Non-pigmented ciliary epithelial cell (primary cell): ENCODE measurements at regions not wholly inside any gene's neighbourhood (a gene's known extent, or its start where the extent isn't known, plus 50 kb on each side); places are given as distances from the start of the nearest gene placed in this dataset.

ENCODE experiments used
- DNase-seq: peaks from one replicate; pipeline ENCODE4 v3.0.0-alpha.2; 2010; ENCODE audit warnings: low read depth

DNA sequence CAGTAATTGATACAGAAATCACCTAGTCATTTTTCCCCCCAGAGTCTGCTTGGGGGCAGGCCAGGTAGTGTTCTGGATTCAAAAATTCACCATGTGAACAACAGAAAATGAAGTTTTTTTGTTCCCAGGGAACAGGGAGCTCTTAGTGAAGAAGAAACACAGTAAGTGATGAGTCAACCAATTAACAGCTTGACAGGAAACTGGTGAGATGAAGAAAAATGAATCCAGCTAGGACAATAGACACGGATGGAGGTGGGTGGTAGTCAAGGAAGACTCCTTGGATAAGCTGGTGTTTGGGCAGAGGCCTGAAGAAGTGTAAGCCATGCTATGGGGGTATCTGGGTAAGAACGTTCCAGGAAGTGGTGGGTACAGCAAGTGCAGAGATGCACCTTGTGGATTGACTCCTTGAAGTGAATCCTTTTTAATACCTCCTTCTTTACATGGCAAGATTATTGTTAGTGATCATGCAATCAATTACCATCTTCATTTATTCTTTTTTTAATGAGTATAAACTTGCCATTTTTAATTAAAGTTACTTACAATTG, 339.9 kb upstream of the RGMA start:
- DNase-seq: no peak

- DNase-seq: no peak
These were observed 339.1 kb upstream of the RGMA start for GRCh38 chr15:93428150-93428549.

DNA sequence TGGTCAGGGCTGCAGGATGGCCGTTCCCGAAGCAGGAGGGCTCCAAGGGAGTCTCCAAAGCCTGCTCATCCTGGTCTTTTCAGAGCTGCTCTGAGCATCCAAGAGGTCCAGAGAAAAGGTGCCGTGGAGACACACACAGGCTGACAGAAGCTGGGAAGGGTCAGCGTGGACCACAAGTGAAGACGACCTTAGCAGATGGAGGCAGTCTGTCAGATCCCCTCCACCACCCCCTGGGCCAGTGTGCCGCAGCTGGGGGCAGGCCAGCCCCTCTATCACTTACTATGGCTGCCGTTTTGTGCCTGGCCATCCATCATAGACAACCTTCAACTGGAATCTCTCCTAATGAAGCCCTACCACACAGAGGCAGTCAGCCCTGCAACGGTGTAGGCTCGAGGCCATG, 335.1 kb upstream of the RGMA start:
- no peak for DNase-seq

DNA sequence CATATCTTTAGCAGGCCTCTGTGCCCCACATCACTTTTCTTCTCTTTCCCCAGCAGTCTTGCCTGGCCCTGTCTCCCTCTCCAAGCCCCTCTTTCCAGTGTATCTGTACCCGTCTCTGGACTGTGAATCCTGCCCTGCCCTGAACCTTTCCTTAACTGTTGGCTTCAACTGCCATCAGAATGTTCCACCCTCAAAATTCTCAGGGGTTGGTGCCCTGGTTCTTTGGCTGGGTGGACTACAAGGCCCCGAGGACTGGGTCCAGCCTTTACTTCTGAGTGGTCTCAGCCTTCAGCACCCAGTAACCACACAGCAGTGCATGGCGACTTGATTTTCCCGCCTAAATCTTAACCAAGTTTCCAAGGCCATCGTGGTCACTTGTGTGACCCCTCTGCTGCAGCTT, 333.5 kb upstream of the RGMA start:
- DNase-seq: no peak

DNA sequence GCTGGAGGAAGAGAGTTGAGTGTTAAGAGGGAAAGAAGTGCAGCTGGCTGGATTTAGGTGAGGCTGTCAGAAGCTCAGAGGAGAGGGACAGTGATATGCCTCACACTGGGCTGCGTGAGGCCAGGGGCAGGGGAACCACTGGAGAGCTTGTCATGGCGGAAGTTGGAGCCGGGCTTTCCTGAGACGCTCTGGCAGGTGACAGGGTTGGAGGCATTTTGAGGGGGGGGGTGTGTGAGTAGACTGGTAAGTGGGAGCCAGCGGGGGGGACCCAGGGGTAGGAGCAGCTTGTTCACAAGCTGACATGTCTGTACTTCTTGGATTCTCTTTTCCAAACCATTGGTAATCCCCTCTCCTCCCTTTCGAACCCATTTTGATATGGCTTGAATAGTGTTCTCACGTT, 331.5 kb upstream of the RGMA start:
- no peak for DNase-seq

DNA sequence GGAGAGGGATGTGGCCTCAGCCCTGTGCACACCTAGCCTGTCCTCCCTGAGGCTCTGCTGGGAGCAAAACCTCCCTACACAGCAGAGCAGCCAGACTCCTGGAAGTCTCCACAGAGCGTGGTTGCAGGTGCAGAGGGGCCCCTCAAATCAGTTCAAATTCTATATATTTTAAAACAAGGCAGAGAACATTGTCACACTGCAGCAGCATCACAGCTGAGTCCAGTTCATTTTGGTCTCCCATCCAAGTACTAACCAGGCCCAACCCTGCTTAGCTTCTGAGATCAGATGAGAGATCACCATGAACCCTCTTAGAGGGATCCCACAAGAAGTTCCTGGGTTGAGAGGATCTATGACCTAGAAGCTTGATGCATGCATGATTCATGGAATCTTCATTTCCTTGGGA, 331.0 kb upstream of the RGMA start:
- DNase-seq: no peak

DNA sequence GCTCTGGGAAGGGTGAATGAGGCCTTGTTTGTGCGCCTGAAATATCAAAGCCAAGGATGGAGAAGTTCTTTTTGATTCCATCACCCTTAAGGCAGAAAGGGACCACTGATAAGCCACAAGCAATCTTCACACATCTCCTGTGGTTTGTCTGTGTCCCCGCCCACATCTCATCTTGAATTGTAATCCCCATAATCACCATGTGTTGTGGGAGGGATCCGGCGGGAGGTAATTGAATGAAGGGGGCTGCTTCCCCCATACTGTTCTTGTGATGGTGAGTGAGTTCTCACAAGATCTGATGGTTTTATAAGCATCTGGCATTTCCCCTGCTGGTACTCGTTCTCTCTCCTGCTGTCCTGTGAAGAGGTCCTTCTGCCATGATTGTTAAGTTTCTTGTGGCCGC, 329.6 kb upstream of the RGMA start:
- DNase-seq: no peak

DNA sequence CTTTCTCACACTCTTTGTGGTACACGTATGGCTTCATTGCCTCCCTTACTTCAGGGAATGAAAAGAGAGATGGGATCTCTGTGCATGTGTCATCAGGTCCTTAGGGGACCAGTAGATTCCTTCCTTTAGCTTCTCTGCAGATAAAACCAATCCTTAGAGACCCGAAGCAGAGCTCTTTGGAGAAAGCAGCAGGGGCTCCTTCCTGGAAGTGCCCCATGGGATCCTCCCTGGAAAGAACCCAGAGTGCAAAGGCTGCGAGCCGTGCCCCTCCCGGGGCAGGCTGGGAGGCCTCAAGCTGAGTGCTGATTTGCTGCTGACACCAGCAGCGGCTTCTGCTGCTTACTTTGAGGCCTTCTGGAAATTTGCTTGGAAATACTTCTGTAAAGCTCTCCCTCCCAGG, 328.6 kb upstream of the RGMA start:
- no peak for DNase-seq

- no peak for DNase-seq
These were observed 328.1 kb upstream of the RGMA start for GRCh38 chr15:93417156-93417555.

- DNase-seq: no peak
These were observed 326.6 kb upstream of the RGMA start for GRCh38 chr15:93415576-93415975.

DNA sequence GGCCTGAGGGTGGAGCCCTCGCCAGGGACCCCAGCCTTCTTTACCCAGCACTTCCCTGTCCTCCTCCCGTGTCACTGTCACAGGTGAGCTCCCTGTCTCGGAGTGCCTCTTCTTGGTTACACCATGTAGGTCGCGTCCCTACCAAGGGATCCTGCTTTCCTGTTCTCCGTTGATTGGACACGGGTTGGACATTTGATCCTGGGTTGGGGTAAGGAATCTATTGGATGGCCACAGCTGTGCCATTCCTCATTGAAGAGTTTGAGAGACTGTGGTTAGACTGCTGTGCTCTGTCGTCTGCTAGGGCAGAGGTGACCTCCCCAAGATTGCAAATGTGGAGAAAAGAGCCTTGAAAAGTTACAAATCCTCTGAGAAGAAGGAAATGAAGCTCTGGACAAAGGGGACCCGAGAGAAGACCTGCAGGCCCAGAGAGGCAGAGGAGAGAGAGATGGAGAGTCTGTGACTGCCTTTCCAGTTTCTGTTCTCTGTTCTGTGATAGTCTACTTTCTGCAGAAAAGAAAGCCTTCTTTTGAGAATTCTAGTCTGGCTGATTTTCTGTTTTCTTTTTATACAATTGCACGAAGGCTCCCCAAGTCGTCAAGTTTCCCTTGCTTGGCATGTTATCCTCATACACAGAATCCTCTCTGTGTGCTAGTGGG, 325.7 kb upstream of the RGMA start:
- no peak for DNase-seq

- DNase-seq: no peak
These were observed 324.7 kb upstream of the RGMA start for GRCh38 chr15:93413745-93414144.

GRCh38 chr15:93399121-93399520, 310.1 kb upstream of the RGMA start:
- DNase-seq: no peak

GRCh38 chr15:93389211-93389610, 300.2 kb upstream of the RGMA start:
- no peak for DNase-seq

GRCh38 chr15:93384886-93385285, 295.9 kb upstream of the RGMA start:
- DNase-seq: no peak

DNA sequence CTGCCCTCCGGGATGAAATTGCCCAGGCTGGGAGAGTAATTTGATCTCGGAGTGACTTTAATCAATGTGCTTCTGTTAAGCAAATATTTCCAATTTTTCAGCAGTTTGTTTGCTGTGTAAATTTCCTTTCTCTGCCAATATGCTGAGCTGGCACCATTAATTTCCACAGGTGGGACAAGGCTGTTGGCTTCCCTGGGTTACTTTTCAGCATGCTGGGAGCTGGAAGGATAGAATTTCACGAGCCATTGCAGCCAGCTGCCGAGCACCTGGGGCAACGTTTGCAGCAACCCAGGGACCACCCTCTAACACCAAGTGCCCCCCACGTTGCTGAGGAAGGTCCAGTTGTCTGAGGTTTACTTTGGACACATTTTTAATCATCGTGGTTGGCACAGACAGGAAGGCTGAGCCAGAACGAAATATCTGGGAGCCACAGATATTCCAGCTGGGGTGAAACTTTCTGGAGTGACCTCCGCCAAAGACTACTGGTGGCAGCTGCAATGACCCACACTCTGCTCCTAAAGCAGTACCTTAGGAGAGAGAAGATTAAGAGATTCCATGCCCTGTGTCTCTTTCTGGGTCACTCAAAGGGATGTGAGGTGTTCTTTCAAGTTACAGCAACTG, 293.3 kb upstream of the RGMA start:
- no peak for DNase-seq

DNA sequence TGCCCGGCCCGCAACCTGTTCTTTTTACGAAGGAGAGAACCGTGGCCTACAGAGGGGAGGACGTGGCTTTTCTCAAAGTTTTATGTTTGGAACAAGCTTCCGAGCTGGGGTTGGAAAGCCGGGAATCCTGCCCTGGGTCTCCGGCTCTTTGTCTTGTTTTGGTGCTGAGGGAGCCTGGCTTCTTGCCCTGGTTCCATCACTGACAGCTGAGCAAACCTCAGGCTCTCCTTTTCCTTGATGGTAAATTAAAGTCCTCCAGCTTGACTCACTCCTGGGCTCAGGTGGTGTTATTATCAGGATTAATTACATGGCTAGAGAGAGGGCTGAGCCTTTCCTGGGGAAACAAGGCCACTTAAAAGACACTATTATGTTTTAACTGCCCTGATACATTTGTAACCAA, 289.5 kb upstream of the RGMA start:
- no peak for DNase-seq

GRCh38 chr15:93372865-93373223, 283.8 kb upstream of the RGMA start:
- DNase-seq: no peak

DNA sequence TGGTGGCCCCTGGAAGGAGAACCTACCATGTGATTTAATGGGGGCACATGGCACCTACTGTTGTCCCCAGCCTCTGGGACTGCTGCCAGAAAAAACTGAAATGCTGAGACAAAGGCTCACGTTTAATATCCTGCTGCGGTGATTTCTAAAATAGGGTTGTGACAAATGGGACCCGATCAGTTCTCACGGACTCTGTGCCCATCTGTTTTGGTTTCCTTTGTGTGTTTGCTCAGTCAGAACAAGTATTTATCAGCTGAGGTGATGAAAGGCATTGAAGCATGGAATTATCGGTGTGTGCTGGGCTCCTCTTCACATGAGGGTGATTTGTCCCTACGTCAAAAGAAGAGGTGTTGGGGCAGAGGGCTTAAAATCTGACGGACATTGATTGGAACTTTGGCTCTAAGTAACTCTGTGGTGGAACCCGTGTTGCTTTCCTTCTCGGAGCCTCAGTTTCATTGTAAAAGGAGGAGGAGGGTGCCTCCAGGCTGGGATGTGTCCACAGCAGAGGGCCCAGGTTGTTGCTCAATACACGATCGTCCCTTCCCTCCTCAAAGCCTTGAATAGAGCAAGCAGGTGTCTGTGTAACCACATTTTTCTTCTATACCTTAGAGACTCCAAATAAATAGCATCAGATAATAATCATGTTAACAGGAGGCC, 283.3 kb upstream of the RGMA start:
- no peak for DNase-seq

- no peak for DNase-seq
These were observed 277.5 kb upstream of the RGMA start for GRCh38 chr15:93366387-93367100.

GRCh38 chr15:93362821-93363220, 273.8 kb upstream of the RGMA start:
- DNase-seq: no peak

DNA sequence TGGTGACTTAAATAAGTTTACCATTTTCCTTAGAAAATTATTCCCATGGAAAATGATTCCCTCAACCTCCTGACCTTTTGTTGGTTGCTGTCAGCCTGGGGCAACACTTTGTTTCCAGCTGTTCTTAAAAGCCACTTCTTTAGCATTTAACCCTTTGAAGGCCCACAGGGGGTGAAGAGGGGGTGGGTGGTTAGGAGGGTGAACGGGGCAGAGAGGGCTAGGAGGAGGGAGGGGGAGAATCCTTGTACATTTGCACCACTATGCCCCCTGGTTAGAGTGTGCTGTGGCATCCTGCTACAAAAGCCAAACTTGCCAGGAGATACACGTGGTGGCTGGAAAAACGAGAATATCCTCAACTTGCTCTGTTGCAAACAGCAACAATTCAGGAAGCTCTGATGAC, 273.2 kb upstream of the RGMA start:
- no peak for DNase-seq

DNA sequence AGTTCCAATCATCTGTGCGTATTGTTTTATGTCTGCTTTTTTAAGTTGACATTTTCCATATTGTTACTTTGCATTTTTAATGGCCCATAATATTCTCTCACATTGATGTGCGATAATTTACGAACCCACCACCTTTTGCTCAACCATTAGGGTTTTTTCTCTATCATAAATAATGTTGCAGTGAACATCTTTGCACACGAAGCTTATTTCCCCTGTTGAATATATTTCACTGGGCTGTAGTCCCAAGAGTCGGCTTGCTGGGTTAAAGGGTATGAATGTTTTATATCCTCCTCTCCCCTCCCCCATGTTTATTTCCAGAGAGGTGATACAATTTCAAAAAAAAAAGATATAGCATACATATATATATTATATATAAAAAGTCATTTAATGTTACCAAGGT, 272.7 kb upstream of the RGMA start:
- DNase-seq: no peak
